ENCODE measurements at regions not wholly inside any gene's neighbourhood (a gene's known extent, or its start where the extent isn't known, plus 50 kb on each side); places are given as distances from the start of the nearest gene placed in this dataset.

DNA sequence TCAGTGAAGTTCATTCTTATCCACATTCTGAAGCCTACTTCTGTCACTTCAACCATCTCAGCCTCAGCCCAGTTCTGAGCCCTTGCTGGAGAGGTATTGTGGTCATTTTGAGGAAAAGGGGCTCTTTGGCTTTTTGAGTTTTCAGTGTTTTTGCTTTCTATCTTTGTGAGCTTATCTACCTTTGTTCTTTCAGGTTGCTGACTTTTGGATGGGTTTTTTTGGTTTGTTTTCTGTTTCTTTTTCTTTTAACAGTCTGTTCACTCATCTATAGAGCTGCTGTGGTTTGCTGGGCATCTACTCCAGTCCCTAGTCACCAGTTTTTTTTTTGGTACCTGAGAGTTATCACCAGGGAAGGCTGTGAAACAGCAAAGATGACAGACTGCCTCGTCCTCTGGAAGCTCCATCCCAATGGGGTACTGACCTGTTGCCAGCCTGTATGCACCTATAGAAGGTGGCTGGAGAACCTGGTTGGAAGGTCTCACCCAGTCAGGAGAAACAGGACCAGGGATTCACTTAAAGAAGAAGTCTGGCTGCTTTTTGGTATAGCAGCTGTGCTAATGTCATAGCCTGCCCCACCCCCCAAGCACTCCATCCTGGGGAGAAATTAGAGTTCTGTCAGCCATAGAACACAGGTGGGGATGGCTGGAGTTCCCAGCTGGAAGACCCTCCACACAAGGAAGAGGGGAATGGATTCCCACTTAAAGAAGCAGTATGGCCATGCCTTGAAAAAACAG, 138.6 kb upstream of the TSLP start:
- H3K27ac ChIP-seq (ENCODE audit: low read depth, low read length), result no peak overlapping the region
- H3K79me2 ChIP-seq (ENCODE audit: control insufficient read depth in 1 of 2, insufficient read depth in 2 of 2, low read length in 2 of 2), result no peaks in the 10 kb centered on the region
- no peak overlapping the region for H4K91ac ChIP-seq (replicated peaks; ENCODE audit: insufficient read length, low read length)
- no peak for TF ChIP-seq RXRA (IDR thresholded peaks at IDR 0.05; ENCODE audit: insufficient read depth, low read depth, low read length)
- TF ChIP-seq, protein P1, sequence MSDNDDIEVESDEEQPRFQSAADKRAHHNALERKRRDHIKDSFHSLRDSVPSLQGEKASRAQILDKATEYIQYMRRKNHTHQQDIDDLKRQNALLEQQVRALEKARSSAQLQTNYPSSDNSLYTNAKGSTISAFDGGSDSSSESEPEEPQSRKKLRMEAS (IDR thresholded peaks at IDR 0.05), result no peak
- no peak for TF ChIP-seq SIRT6 (IDR thresholded peaks at IDR 0.05; ENCODE audit: low read length)
- TF ChIP-seq SP4 (IDR thresholded peaks at IDR 0.05; ENCODE audit: low read length), result no peak
- no peak for TF ChIP-seq YY1 (IDR thresholded peaks at IDR 0.05; ENCODE audit: low read depth, low read length)
- TF ChIP-seq CBX8 (IDR thresholded peaks at IDR 0.05; ENCODE audit: borderline replicate concordance, low read depth, low read length), result no peak
- TF ChIP-seq EZH2 (IDR thresholded peaks at IDR 0.05; ENCODE audit: low read depth, low read length, severe bottlenecking), result no peak
- no peak for TF ChIP-seq EP300 (IDR thresholded peaks at IDR 0.05; ENCODE audit: borderline replicate concordance in 1 of 2, low read depth in 2 of 2, low read length in 2 of 2)
- no peak for TF ChIP-seq RAD21 (IDR thresholded peaks at IDR 0.05 in 1 of 2, conservative IDR thresholded peaks at IDR 0.05 in 1 of 2; ENCODE audit: low read depth in 2 of 2, low read length in 2 of 2)
- no peak overlapping the region for H3K18ac ChIP-seq (ENCODE audit: extremely low read depth, low read length)
- ChIA-PET POLR2A (ENCODE audit: partially characterized antibody) (no interaction called here), CTCF (ENCODE audit: partially characterized antibody) (no interaction called here)
- H3K23ac ChIP-seq (ENCODE audit: insufficient read length), result no peak overlapping the region
- H2BK12ac ChIP-seq (ENCODE audit: low read depth, low read length), result no peak overlapping the region
- H3K4me2 ChIP-seq (ENCODE audit: insufficient read depth in 1 of 2, low read depth in 2 of 2, low read length in 2 of 2), result no peak overlapping the region
- H2BK5ac ChIP-seq (ENCODE audit: low read depth, low read length), result no peak overlapping the region
- no peaks in the 10 kb centered on the region for H3K79me1 ChIP-seq (ENCODE audit: low read depth, low read length)
- DNase-seq (ENCODE audit: low read depth in 1 of 2, low spot score in 2 of 2) (no peak), FAIRE-seq (no peak)
- no peak overlapping the region for H4K5ac ChIP-seq (ENCODE audit: insufficient read length, low read depth, low read length)
- no peaks in the 10 kb centered on the region for H3K23me2 ChIP-seq (ENCODE audit: low read depth, low read length)
- no peak overlapping the region for H2AFZ ChIP-seq (ENCODE audit: low read length)
- no peak overlapping the region for H3K4me3 ChIP-seq (ENCODE audit: extremely low read depth in 1 of 4, insufficient read depth in 2 of 4, low read depth in 3 of 4, low read length in 4 of 4)
- no peak overlapping the region for H2AK5ac ChIP-seq (ENCODE audit: low read depth, low read length)
- no peak overlapping the region for H2BK20ac ChIP-seq (ENCODE audit: low read length)
- H3K36me3 ChIP-seq (ENCODE audit: control insufficient read depth in 2 of 4, insufficient read depth in 4 of 4, low read length in 3 of 4), result no peaks in the 10 kb centered on the region
- peaks cover 0 to 1% (median 0%) of the 10 kb centered on the region in 4 experiments; a peak in 1 of 7 replicates for H3K27me3 ChIP-seq (replicated peaks in 1 of 4; ENCODE audit: control insufficient read depth in 3 of 4, extremely low read depth in 1 of 4, insufficient read depth in 3 of 4, low read length in 3 of 4)
- no peak overlapping the region for H3K14ac ChIP-seq (ENCODE audit: insufficient read length)
- 71% methylated on average over 1 of the region's 1 CpG; no CpG with 5 or more reads in 1 of the 2 experiments for WGBS, 2 experiments (ENCODE audit: extremely low coverage in 1 of 2, insufficient coverage in 1 of 2, insufficient read length in 1 of 2, insufficient replicate concordance in 2 of 2, low coverage in 1 of 2, low lambda C conversion rate in 2 of 2, missing lambda C conversion rate in 1 of 2)
- H3K9ac ChIP-seq (replicated peaks in 1 of 4; ENCODE audit: extremely low read depth in 1 of 4, low read depth in 3 of 4, low read length in 3 of 4), result no peak overlapping the region
- H2BK15ac ChIP-seq (ENCODE audit: low read length), result no peak overlapping the region
- no peaks in the 10 kb centered on the region for H3K4me1 ChIP-seq (replicated peaks in 1 of 4; ENCODE audit: control insufficient read depth in 3 of 4, insufficient read depth in 4 of 4, low read length in 3 of 4)
- H3K56ac ChIP-seq (replicated peaks; ENCODE audit: insufficient read length, low read depth, low read length), result no peak overlapping the region
- peaks cover 15% of the 10 kb centered on the region in 2 experiments for H3K9me3 ChIP-seq (ENCODE audit: insufficient read depth in 2 of 2, low read depth in 1 of 2, low read length in 1 of 2)
- no peaks in the 10 kb centered on the region for H4K20me1 ChIP-seq (replicated peaks in 1 of 2; ENCODE audit: control insufficient read depth in 1 of 2, insufficient read depth in 2 of 2, low read length in 2 of 2)
- H2BK120ac ChIP-seq (replicated peaks; ENCODE audit: low read depth, low read length), result no peak overlapping the region
- no peak overlapping the region for H3K4ac ChIP-seq (replicated peaks; ENCODE audit: insufficient read length, low read depth, low read length)
- no peak overlapping the region for H4K8ac ChIP-seq (ENCODE audit: extremely low read depth, insufficient read depth, low read length)
